ENCODE measurements at regions not wholly inside any gene's neighbourhood (a gene's known extent, or its start where the extent isn't known, plus 50 kb on each side); places are given as distances from the start of the nearest gene placed in this dataset.

GRCh38 chr9:108377881-108378280 is 477.9 kb downstream of the ACTL7B start:
- peaks cover 15 to 19% of the 10 kb centered on the region in 2 experiments for H3K4me1 Mint-ChIP-seq
- Histone ChIP-seq H3K79me2 (ENCODE audit: insufficient read depth, low read length) (no peaks in the 10 kb centered on the region), H3K79me1 (ENCODE audit: insufficient read depth, low read depth, low read length, poor library complexity, severe bottlenecking) (no peaks in the 10 kb centered on the region), H3K4ac (ENCODE audit: low read depth, low read length) (no peak overlapping the region), H3K4me1 (ENCODE audit: insufficient read depth, low read length) (no peaks in the 10 kb centered on the region), H3K27ac (ENCODE audit: insufficient read length, low read depth, low read length) (no peak overlapping the region), H2BK20ac (ENCODE audit: low read depth, low read length, poor library complexity, severe bottlenecking) (no peak overlapping the region), H3T11ph (ENCODE audit: low read length) (no peak overlapping the region), H3K9ac (ENCODE audit: extremely low read depth, insufficient read length, low read length) (no peak overlapping the region), H3K23ac (ENCODE audit: insufficient read length, low read depth, low read length) (no peak overlapping the region), H2BK5ac (ENCODE audit: insufficient read length, low read length) (no peak overlapping the region), H3K14ac (ENCODE audit: insufficient read depth, low read length) (no peak overlapping the region), H3K18ac (ENCODE audit: insufficient read length, low read depth, low read length) (no peak overlapping the region), H3K23me2 (ENCODE audit: insufficient read length, low read depth, low read length, poor library complexity, severe bottlenecking) (no peaks in the 10 kb centered on the region), H4K5ac (ENCODE audit: insufficient read length, low read depth, low read length) (no peak overlapping the region), H3K27me3 (ENCODE audit: insufficient read depth, low read length) (no peaks in the 10 kb centered on the region), H2BK12ac (ENCODE audit: insufficient read length, low read depth, low read length) (no peak overlapping the region), H3K4me2 (ENCODE audit: insufficient read depth, insufficient read length, low read length) (no peak overlapping the region), H3K56ac (ENCODE audit: insufficient read length, low read depth, low read length) (no peak overlapping the region), H2AFZ (ENCODE audit: low read length) (no peak overlapping the region), H2BK120ac (ENCODE audit: low read depth, low read length, poor library complexity, severe bottlenecking) (no peak overlapping the region), H4K20me1 (ENCODE audit: control insufficient read depth, insufficient read depth, insufficient read length) (no peaks in the 10 kb centered on the region), H4K91ac (ENCODE audit: insufficient read length, low read depth, low read length) (no peak overlapping the region), H2AK5ac (ENCODE audit: insufficient read length, low read length) (no peak overlapping the region), H2BK15ac (ENCODE audit: low read depth, low read length) (no peak overlapping the region), H4K8ac (replicated peaks; ENCODE audit: insufficient read length, low read depth, low read length) (no peak overlapping the region), H3K9me3 (ENCODE audit: control insufficient read depth, low read depth, low read length) (no peaks in the 10 kb centered on the region)
- no peak for TF ChIP-seq CTCF (conservative IDR thresholded peaks at IDR 0.05)
- WGBS (ENCODE audit: extremely low coverage, insufficient read length, low lambda C conversion rate) = no CpG with 5 or more reads among the region's 2 CpGs
- H3K27me3 Mint-ChIP-seq (ENCODE audit: low read depth) = no peaks in the 10 kb centered on the region
- no peak overlapping the region for H3K27ac Mint-ChIP-seq
- no peak for DNase-seq
- peaks cover 0 to 10% (median 0%) of the 10 kb centered on the region in 3 experiments; a peak in 2 of 7 replicates for H3K36me3 Mint-ChIP-seq (ENCODE audit: insufficient read depth in 1 of 3, low read depth in 3 of 3)
- H3K9me3 Mint-ChIP-seq = no peaks in the 10 kb centered on the region; a peak in 3 of 5 replicates
- H3K4me3 Mint-ChIP-seq = no peak overlapping the region
